Lung microvascular endothelial cell (primary cell): ENCODE measurements at regions not wholly inside any gene's neighbourhood (a gene's known extent, or its start where the extent isn't known, plus 50 kb on each side); places are given as distances from the start of the nearest gene placed in this dataset.

Experiments used
- DNase-seq, 2 donors: peaks; one replicate each; pipeline versions ENCODE4 v3.0.0 to v3.0.0-alpha.2; 2010; ENCODE audit warnings: low read depth in 2 of 2

GRCh38 chr6:133631421-133631820 lies 257.5 kb upstream of the TCF21 start:
- no peak for DNase-seq

GRCh38 chr6:133632206-133632605 lies 256.7 kb upstream of the TCF21 start:
- peak in 1 of 2 donors; percentile 45 for DNase-seq

- DNase-seq = no peak
These were observed 256.0 kb upstream of the TCF21 start for GRCh38 chr6:133632906-133633305.

- no peak for DNase-seq
These were observed 254.4 kb upstream of the TCF21 start for GRCh38 chr6:133634474-133634873.

- no peak for DNase-seq
These were observed 253.5 kb upstream of the TCF21 start for GRCh38 chr6:133635447-133635846.

GRCh38 chr6:133637436-133637835 lies 251.5 kb upstream of the TCF21 start:
- no peak for DNase-seq

GRCh38 chr6:133637874-133638273 lies 251.0 kb upstream of the TCF21 start:
- no peak for DNase-seq

- DNase-seq = no peak
These were observed 247.8 kb upstream of the TCF21 start for GRCh38 chr6:133641104-133641503.

GRCh38 chr6:133644548-133644891 lies 244.4 kb upstream of the TCF21 start:
- DNase-seq = no peak

GRCh38 chr6:133644892-133645619 lies 243.9 kb upstream of the TCF21 start:
- peak in 1 of 2 donors; percentile 13 for DNase-seq

- peak in 1 of 2 donors; percentile 11 for DNase-seq
These were observed 242.8 kb upstream of the TCF21 start for GRCh38 chr6:133645966-133646740.

- no peak for DNase-seq
These were observed 240.3 kb upstream of the TCF21 start for GRCh38 chr6:133648581-133648980.

- no peak for DNase-seq
These were observed 217.5 kb upstream of the TCF21 start for GRCh38 chr6:133671376-133671775.

- no peak for DNase-seq
These were observed 215.9 kb upstream of the TCF21 start for GRCh38 chr6:133673056-133673455.

- no peak for DNase-seq
These were observed 214.3 kb upstream of the TCF21 start for GRCh38 chr6:133674661-133675060.

GRCh38 chr6:133680994-133681393 lies 207.9 kb upstream of the TCF21 start:
- DNase-seq = no peak

GRCh38 chr6:133681891-133682290 lies 207.0 kb upstream of the TCF21 start:
- no peak for DNase-seq

- DNase-seq = no peak
These were observed 206.2 kb upstream of the TCF21 start for GRCh38 chr6:133682506-133683307.

- no peak for DNase-seq
These were observed 205.7 kb upstream of the TCF21 start for GRCh38 chr6:133683308-133683580.

- no peak for DNase-seq
These were observed 205.3 kb upstream of the TCF21 start for GRCh38 chr6:133683606-133684005.

- peak in 1 of 2 donors; percentile 7 for DNase-seq
These were observed 200.0 kb upstream of the TCF21 start for GRCh38 chr6:133688705-133689492.

- no peak for DNase-seq
These were observed 199.1 kb upstream of the TCF21 start for GRCh38 chr6:133689863-133690262.
